ENCODE measurements at regions not wholly inside any gene's neighbourhood (a gene's known extent, or its start where the extent isn't known, plus 50 kb on each side); places are given as distances from the start of the nearest gene placed in this dataset.

GRCh38 chr3:130288670-130289069 is 56.8 kb upstream of the COL6A5 start:
- TF ChIP-seq CTCF (IDR thresholded peaks at IDR 0.05) (no peak), KDM1A (IDR thresholded peaks at IDR 0.05; ENCODE audit: low read depth) (no peak), CBX2 (IDR thresholded peaks at IDR 0.05; ENCODE audit: borderline replicate concordance, low read depth) (no peak), TFCP2L1 (CRISPR knock-in tag; IDR thresholded peaks at IDR 0.05) (no peak), REST (IDR thresholded peaks at IDR 0.05) (no peak), JUNB (IDR thresholded peaks at IDR 0.05) (no peak), POLR2A (IDR thresholded peaks at IDR 0.05; ENCODE audit: low read length) (no peak), NR3C1 (IDR thresholded peaks at IDR 0.05) (no peak), CEBPB (IDR thresholded peaks at IDR 0.05) (no peak), MAX (IDR thresholded peaks at IDR 0.05) (no peak), CHD2 (IDR thresholded peaks at IDR 0.05; ENCODE audit: low read length, partially characterized antibody) (no peak), RFX5 (IDR thresholded peaks at IDR 0.05) (no peak), USF2 (IDR thresholded peaks at IDR 0.05) (no peak), SMC3 (IDR thresholded peaks at IDR 0.05) (no peak)
